ENCODE measurements at regions not wholly inside any gene's neighbourhood (a gene's known extent, or its start where the extent isn't known, plus 50 kb on each side); places are given as distances from the start of the nearest gene placed in this dataset.

- no peak overlapping the region for H3K4me3 ChIP-seq (ENCODE audit: low read depth, low read length)
- TF ChIP-seq POLR2A (IDR thresholded peaks at IDR 0.05; ENCODE audit: extremely low read depth, insufficient read length) (no peak), MYC (IDR thresholded peaks at IDR 0.05; ENCODE audit: low read depth, low read length) (no peak), MAX (IDR thresholded peaks at IDR 0.05; ENCODE audit: low read depth, low read length) (no peak), CTCF (IDR thresholded peaks at IDR 0.05; ENCODE audit: low read depth, low read length) (no peak)
- no peak for DNase-seq (ENCODE audit: low read depth)
Measured at GRCh38 chr14:49209416-49209815, 376.8 kb downstream of the RPS29 start.

- no peak for DNase-seq (ENCODE audit: low read depth)
- H3K4me3 ChIP-seq (ENCODE audit: low read depth, low read length): no peak overlapping the region
- TF ChIP-seq MAX (IDR thresholded peaks at IDR 0.05; ENCODE audit: low read depth, low read length) (no peak), CTCF (IDR thresholded peaks at IDR 0.05; ENCODE audit: low read depth, low read length) (no peak), MYC (IDR thresholded peaks at IDR 0.05; ENCODE audit: low read depth, low read length) (no peak), POLR2A (IDR thresholded peaks at IDR 0.05; ENCODE audit: extremely low read depth, insufficient read length) (no peak)
Measured at GRCh38 chr14:49206828-49207227, 379.4 kb downstream of the RPS29 start.

- TF ChIP-seq POLR2A (IDR thresholded peaks at IDR 0.05; ENCODE audit: extremely low read depth, insufficient read length): no peak
- no peak for TF ChIP-seq MAX (IDR thresholded peaks at IDR 0.05; ENCODE audit: low read depth, low read length)
- no peak for TF ChIP-seq MYC (IDR thresholded peaks at IDR 0.05; ENCODE audit: low read depth, low read length)
- TF ChIP-seq CTCF (IDR thresholded peaks at IDR 0.05; ENCODE audit: low read depth, low read length): no peak
- no peak overlapping the region for H3K4me3 ChIP-seq (ENCODE audit: low read depth, low read length)
- no peak for DNase-seq (ENCODE audit: low read depth)
Measured at GRCh38 chr14:49203676-49204075, 382.5 kb downstream of the RPS29 start.

- no peak for DNase-seq (ENCODE audit: low read depth)
- H3K4me3 ChIP-seq (ENCODE audit: low read depth, low read length): no peak overlapping the region
- no peak for TF ChIP-seq POLR2A (IDR thresholded peaks at IDR 0.05; ENCODE audit: extremely low read depth, insufficient read length)
- TF ChIP-seq CTCF (IDR thresholded peaks at IDR 0.05; ENCODE audit: low read depth, low read length): no peak
- no peak for TF ChIP-seq MAX (IDR thresholded peaks at IDR 0.05; ENCODE audit: low read depth, low read length)
- no peak for TF ChIP-seq MYC (IDR thresholded peaks at IDR 0.05; ENCODE audit: low read depth, low read length)
Measured at GRCh38 chr14:49199159-49199558, 387.0 kb downstream of the RPS29 start.

- DNase-seq (ENCODE audit: low read depth): no peak
- H3K4me3 ChIP-seq (ENCODE audit: low read depth, low read length): no peak overlapping the region
- TF ChIP-seq CTCF (IDR thresholded peaks at IDR 0.05; ENCODE audit: low read depth, low read length) (no peak), MAX (IDR thresholded peaks at IDR 0.05; ENCODE audit: low read depth, low read length) (no peak), POLR2A (IDR thresholded peaks at IDR 0.05; ENCODE audit: extremely low read depth, insufficient read length) (no peak), MYC (IDR thresholded peaks at IDR 0.05; ENCODE audit: low read depth, low read length) (no peak)
Measured at GRCh38 chr14:49196327-49196726, 389.9 kb downstream of the RPS29 start.

- TF ChIP-seq MYC (IDR thresholded peaks at IDR 0.05; ENCODE audit: low read depth, low read length) (no peak), POLR2A (IDR thresholded peaks at IDR 0.05; ENCODE audit: extremely low read depth, insufficient read length) (no peak), CTCF (IDR thresholded peaks at IDR 0.05; ENCODE audit: low read depth, low read length) (no peak), MAX (IDR thresholded peaks at IDR 0.05; ENCODE audit: low read depth, low read length) (no peak)
- DNase-seq (ENCODE audit: low read depth): no peak
- no peak overlapping the region for H3K4me3 ChIP-seq (ENCODE audit: low read depth, low read length)
Measured at GRCh38 chr14:49194067-49194466, 392.1 kb downstream of the RPS29 start.
